Stromal cell of bone marrow (primary cell): ENCODE measurements at regions not wholly inside any gene's neighbourhood (a gene's known extent, or its start where the extent isn't known, plus 50 kb on each side); places are given as distances from the start of the nearest gene placed in this dataset.

Experiments
- DNase-seq: peaks from one replicate; pipeline ENCODE4 v3.0.0-alpha.2; 2012; ENCODE audit warnings: low read depth

GRCh38 chr14:44149597-44149996 is 357.5 kb downstream of the FSCB start:
- no peak for DNase-seq

- DNase-seq, result no peak
These were observed 365.1 kb downstream of the FSCB start for GRCh38 chr14:44142006-44142405.

- DNase-seq, result no peak
These were observed 371.1 kb downstream of the FSCB start for GRCh38 chr14:44135972-44136371.

GRCh38 chr14:44131861-44132260 is 375.2 kb downstream of the FSCB start:
- no peak for DNase-seq

GRCh38 chr14:44113769-44114730 is 393.0 kb downstream of the FSCB start:
- DNase-seq, result no peak

- DNase-seq, result peak; percentile 3
These were observed 394.2 kb downstream of the FSCB start for GRCh38 chr14:44112774-44113460.

GRCh38 chr14:44109036-44109435 is 398.0 kb downstream of the FSCB start:
- DNase-seq, result no peak

- no peak for DNase-seq
These were observed 398.5 kb downstream of the FSCB start for GRCh38 chr14:44108601-44109000.

- no peak for DNase-seq
These were observed 399.9 kb downstream of the FSCB start for GRCh38 chr14:44107156-44107555.

GRCh38 chr14:44099743-44100488 is 407.2 kb downstream of the FSCB start:
- DNase-seq, result no peak

GRCh38 chr14:44081146-44081545 is 425.9 kb downstream of the FSCB start:
- peak; percentile 1 for DNase-seq

- no peak for DNase-seq
These were observed 437.0 kb downstream of the FSCB start for GRCh38 chr14:44070046-44070445.

GRCh38 chr14:44053422-44053821 is 453.7 kb downstream of the FSCB start:
- DNase-seq, result no peak

GRCh38 chr14:44041700-44042099 is 465.4 kb downstream of the FSCB start:
- no peak for DNase-seq

- no peak for DNase-seq
These were observed 466.5 kb downstream of the FSCB start for GRCh38 chr14:44040561-44040960.

GRCh38 chr14:44036248-44036647 is 470.8 kb downstream of the FSCB start:
- DNase-seq, result no peak

- DNase-seq, result no peak
These were observed 471.4 kb downstream of the FSCB start for GRCh38 chr14:44035707-44036106.

- DNase-seq, result no peak
These were observed 476.2 kb downstream of the FSCB start for GRCh38 chr14:44030831-44031383.

- DNase-seq, result peak; percentile 25
These were observed 477.1 kb downstream of the FSCB start for GRCh38 chr14:44029933-44030332.

- no peak for DNase-seq
These were observed 479.7 kb downstream of the FSCB start for GRCh38 chr14:44027397-44027796.

GRCh38 chr14:44010595-44010994 is 496.5 kb downstream of the FSCB start:
- no peak for DNase-seq

- no peak for DNase-seq
These were observed 497.0 kb downstream of the FSCB start for GRCh38 chr14:44010071-44010470.
